NCI-H524 (cell line): ENCODE measurements at regions not wholly inside any gene's neighbourhood (a gene's known extent, or its start where the extent isn't known, plus 50 kb on each side); places are given as distances from the start of the nearest gene placed in this dataset.
"Not testable (repeated sequence)": the region's sequence is repeated elsewhere in the genome, so short reads cannot be mapped to it uniquely, and the experiment has no call there.

Experiments used
- DNase-seq, 2 experiments: peaks; one replicate each; lab custom pipeline; 2025; lab: John Stamatoyannopoulos, UW

- peak in 1 of 2 experiments; percentile 31 for DNase-seq
Measured at GRCh38 chrX:37509349-37509748, 62.1 kb upstream of the LANCL3 start.

GRCh38 chrX:37516512-37516911 is 54.9 kb upstream of the LANCL3 start:
- not testable (repeated sequence) for DNase-seq

- not testable (repeated sequence) for DNase-seq
Measured at GRCh38 chrX:37519261-37519660, 52.2 kb upstream of the LANCL3 start.

- DNase-seq = not testable (repeated sequence)
Measured at GRCh38 chrX:37520860-37521450, 50.5 kb upstream of the LANCL3 start.
